ENCODE measurements at regions not wholly inside any gene's neighbourhood (a gene's known extent, or its start where the extent isn't known, plus 50 kb on each side); places are given as distances from the start of the nearest gene placed in this dataset.
A peak's percentile ranks its signal among the peaks of the same experiment; 100 is the strongest.
"Not testable (repeated sequence)": the region's sequence is repeated elsewhere in the genome, so short reads cannot be mapped to it uniquely, and the experiment has no call there.

DNA sequence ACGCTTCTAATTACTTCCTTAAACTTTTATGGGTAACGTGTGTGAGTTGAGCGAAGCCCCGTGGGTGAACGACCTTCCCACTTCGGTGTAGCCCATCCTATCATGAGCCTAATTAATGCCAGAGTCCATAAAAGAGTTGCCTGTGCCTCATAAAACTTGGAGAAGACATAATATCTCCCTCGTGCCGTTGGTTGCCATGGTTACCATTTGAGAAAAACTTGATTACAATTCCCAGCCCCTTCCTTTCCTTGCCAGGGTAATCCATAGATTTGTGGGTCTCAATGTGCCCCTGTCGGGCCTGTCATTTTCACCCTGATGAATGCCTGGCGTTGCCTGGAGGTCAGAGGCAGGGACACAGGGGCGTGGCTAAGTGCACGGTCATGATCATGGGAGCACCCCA lies 127.1 kb downstream of the GLRX3 start:
- no peak for DNase-seq

DNA sequence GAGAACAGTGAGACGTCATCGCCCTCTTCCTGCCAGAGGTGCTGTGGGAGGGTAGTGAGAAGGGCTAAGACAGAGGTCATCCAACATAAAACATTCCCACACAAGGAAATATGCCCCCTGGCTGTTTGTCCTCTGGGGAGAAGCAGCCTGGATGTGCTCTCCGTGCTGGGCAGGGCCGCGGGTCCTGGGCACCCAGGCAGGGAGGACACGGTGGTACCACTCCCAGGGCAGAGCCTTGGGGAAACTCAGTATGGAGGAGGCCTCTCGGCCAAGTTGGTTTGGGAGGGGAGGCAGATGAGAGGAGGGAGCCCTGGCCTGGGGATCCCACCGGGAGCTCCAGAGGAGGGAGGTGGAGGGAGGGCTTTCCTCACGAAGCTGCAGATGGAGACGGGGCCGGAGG lies 129.4 kb downstream of the GLRX3 start:
- DNase-seq: no peak

DNA sequence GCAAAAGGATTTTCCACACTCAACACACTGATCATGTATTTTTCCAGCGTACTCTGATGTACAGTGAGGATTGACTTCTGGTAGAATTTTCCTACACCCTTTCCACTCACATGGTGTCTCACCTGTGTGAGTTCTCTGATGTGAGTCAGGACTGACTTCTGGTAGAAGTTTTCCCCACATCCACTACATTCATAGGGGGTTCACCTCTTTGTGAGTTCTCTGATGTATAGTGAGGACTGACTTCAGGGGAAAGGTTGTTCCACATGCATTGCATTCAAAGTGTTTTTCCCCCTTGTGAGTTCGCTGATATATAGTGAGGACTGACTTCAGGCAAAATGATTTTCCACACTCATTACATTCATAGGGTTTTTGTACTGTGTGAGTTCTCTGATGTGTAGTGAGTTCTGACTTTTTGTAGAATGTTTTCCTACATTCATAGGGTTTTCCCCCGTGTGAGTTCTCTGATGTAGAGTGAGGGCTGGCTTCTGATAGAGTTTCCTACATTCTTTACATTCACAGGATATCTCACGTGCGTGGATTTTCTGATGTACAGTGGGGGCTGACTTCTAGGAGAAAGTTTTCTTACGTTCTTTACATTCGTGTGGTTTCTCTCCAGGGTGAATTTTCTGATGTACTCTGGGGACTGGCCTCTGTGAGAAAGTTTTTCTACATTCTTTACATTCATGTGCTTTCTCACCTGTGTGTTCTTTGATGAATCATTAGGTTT lies 146.5 kb downstream of the GLRX3 start:
- no peak for DNase-seq

DNA sequence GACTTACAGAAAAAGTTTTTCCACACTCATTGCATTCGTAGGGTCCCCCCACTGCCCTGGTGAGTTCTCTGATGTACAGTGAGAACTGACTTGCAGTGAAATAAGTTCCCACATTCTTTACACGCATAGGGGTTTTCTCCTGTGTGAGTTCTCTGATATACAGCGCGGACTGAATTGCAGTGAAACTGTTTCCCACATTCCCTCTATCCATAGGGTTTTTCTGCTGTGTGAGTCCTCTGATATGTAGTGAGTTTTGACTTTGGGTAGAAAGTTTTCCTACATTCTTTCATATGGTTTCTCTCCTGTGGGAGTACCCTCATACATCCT lies 147.0 kb downstream of the GLRX3 start:
- DNase-seq: no peak

DNA sequence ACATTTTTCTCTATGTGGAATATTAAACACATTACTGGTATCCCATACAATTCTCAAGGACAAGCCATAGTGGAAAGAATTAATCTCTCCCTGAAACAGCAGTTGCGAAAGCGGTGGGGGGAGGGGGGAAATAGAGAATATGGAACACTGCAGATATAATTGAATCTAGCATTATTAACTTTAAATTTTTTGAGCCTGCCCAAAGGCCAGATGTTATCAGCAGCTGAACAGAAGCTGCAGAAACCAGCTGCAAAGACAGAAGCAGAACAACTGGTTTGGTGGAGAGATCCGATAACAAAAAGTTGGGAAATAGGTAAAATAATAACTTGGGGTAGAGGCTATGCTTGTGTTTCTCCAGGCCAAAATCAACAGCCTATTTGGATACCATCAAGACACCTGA lies 159.6 kb downstream of the GLRX3 start:
- not testable (repeated sequence) for DNase-seq

DNA sequence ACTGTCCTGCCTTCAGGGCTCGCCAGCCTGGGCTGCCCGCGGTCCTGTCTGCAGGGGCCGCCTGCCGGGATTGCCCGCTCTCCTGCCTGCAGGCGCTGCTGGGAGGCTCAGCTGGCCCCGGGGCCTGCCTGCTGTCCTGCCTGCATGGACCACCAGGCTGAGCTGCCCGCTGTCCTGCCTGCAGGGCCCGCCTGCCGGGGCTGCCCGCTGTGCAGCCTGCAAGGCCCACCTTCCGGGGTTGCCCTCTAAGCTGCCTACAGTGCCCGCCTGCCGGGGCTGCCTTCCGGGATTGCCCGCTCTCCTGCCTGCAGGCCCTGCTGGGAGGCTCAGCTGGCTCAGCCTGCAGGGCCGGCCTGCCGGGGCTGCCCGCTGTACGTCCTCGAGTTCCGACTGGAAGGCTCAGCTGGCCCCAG lies 164.4 kb downstream of the GLRX3 start:
- peak; percentile 50 to 70 for DNase-seq

DNA sequence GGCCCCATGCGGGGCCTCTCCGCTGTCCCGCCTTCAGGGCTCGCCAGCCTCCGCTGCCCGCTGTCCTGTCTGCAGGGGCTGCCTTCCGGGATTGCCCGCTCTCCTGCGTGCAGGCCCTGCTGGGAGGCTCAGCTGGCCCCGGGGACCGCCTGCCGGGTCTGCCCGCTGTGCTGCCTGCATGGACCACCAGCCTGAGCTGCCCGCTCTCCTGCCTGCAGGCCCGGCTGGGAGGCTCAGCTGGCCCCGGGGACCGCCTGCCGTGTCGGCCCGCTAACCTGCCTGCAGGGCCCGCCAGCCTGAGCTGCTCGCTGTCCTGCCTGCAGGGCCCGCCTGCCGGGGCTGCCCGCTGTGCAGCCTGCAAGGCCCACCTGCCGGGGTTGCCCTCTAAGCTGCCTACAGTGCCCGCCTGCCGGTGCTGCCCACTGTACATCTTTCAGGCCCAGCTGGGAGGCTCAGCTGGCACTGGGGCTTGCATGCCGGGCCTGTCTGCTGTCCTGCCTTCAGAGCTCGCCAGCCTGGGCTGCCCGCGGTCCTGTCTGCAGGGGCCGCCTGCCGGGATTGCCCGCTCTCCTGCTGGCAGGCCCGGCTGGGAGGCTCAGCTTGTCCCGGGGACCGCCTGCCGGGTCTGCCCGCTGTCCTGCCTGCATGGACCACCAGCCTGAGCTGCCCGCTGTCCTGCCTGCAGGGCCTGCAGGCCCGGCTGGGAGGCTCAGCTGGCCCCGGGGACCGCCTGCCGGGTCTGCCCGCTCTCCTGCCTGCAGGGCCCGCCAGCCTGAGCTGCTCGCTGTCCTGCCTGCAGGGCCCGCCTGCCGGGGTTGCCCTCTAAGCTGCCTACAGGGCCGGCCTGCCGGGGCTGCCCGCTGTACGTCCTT lies 165.1 kb downstream of the GLRX3 start:
- DNase-seq: peak; percentile 58 to 77

DNA sequence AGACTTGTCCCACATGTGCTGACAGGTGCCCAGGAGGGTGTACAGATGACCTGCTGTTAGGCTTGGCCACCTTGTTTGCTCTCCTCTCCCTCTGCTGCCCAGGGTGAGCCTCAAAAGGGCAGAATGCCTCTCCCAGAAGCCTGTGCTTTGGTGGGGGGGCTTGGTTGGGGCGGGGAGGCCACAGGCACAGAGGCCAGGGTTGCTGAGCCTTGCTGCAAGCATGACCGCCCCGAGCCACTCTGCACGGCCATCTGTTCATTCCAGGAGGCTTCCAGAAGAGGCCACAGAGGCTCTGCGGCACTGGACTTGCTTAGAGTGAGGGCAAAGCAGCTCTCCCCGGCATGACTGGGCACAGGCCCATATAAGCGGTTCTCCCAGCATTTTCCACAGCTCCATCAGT lies 190.8 kb downstream of the GLRX3 start:
- DNase-seq: no peak

DNA sequence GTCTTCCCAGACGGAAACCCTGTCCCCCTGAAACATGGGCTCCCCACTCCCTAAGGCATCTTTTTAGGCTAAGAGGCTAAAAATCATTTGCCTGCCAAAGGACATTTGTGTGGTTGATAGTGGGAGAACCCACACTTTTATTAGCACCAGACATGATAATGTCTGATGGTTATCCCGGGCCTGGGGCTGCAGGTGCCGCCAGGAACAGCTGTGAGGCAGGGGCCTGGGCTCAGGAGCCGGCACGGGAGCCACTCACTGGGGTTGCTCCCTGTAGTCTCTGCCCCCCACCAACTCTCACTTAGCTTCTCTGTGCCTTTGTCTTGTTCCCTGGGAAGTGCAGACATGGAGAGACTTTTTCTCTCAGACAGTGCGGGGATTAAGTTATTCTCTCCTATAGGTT lies 193.6 kb downstream of the GLRX3 start:
- DNase-seq: no peak

DNA sequence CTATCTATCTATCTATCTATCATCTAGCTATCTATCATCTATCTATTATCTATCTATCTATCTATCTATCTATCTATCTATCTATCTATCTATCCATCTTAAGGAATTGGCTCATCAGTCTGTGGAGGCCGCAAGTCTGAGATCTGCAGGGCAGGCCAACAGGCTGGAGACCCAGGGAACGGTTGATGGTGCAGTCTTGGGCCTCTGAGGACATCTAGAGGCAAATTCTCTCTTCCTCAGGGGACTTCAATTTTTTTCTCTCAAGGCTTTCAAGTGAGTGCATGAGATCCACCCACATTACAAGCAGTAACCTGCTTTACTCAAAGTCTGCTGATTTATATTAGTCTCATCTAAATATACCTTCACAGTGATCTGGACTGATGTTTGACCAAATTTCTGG lies 197.0 kb downstream of the GLRX3 start:
- no peak for DNase-seq

DNA sequence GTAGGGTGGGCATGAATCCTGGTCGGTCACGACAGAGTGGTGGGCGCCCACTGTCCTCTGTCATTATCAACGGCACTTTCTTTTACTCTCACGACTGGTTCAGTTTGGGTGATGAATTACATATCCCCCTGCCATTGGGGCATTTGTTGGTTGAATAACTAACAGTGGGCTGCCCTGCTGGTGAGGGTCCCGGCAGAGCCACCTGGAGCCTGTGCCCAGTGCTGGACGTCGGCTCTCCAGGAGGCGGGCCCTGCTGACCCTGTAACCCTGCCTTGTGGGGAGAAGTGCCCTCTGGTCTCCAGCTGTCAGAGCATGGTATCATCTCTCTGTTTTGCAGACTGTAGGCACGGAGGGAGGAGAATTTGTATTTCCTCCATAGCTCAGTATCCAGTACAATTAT lies 199.1 kb downstream of the GLRX3 start:
- no peak for DNase-seq

DNA sequence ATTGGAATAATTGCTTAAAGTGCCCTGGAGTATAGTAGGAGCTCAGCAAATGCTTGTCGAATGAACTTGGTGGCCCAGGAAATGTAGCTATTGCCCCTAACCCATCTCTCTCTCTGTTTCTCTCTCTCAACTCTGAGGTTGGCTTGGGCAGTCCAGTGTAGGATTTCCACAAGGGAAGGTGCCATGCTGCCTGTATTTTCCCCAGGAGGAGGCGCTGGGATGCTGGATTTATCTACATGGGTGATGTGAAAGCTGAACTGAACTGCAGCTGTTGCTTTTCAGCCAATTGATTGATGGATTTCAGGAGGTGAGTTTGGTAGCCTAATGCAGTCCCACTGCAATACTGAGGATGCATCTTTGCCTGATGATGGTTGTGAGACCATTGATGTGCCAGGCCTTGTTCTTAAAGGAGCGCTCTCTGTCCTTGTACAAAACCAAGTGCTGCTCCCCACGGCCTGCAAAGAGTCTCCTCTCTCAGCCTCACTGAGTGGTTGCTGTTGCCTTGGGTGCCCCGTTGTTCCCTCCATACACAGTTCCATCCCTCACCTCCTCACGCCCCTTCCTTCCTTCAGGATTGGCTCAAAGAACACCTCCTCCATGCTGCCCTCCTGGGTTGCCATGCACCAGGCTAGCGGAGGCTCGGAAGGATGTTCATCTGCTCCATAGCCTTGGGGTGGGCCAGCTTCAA lies 200.6 kb downstream of the GLRX3 start:
- no peak for DNase-seq

DNA sequence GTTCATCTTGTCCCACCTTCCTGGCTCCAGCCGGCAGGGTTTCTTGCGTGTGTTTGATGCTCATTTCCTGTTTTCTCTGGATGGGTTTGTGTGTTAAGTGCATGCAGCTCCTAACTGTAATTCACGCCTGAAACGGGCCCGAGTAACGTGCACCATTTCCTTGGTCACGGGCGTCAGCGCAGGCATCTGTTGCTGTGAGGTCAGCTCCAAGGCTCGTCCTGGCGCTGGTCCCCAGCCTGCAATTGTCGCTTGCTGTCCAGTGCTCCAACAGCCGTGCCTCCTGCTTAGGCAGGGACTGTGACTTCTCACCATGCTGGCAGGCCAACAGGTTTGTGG lies 201.1 kb downstream of the GLRX3 start:
- DNase-seq: no peak

DNA sequence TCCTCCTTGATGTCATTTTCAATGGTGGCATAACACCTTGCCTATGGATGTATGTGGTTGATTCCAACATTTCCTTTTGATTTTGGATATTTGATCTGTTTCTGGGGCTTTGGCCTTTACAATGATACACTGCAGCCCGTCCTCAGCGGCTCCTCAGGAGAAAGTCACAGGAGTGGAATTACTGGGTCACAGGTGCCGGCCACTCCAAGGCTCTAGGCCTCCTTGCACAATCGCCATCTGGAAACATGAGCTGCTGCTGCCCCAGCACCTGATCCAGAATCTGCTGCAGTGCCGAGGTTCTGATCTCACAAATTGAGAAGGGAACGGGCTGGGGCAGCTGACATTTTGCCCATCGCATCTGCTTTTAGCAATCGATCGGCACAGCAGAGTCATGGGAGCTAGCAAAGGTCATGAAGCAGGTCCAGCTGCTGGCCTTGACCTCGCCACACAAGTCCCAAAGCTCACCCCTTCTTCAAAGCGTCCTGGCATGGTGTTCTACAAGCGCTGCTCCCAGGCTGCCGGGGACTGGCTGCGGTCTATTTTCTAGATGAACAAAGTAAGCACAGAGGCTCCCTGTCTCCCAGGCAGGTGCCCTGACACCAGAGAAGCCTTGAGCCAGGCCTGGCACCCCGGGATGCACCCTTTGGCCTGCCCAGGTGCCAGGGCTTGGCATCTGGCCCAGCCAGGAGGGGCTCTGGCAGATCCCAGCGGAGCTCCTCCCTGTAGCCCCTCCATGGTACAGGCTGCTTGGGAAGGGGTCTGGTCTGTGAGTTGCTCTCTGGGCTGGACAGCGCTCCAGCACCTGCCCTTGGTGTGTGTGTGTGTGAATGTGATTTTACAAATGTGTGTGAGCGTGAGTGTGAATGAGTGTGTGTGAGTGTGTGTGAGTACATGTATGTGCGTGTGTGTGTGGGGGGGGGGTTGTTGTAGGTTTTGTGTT lies 201.8 kb downstream of the GLRX3 start:
- DNase-seq: no peak

DNA sequence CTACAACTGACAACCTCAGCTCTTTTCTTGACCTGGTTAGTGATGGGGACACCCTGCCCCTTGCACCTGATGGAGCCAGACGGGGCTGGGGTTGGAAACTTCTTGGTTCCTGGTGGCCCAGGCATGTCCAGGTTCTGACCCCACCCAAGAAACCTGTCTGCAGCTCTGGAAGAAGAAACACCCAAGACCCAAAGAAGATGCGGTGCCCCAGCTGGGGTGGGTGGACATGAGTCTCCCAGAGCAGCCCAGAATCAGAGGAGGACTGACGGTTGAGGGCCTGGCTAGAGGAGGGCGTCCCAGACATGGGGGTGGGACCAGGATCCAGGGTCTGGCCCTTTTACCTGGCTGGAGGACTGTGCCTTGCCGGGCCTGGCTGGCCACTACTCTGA lies 202.4 kb downstream of the GLRX3 start:
- no peak for DNase-seq

DNA sequence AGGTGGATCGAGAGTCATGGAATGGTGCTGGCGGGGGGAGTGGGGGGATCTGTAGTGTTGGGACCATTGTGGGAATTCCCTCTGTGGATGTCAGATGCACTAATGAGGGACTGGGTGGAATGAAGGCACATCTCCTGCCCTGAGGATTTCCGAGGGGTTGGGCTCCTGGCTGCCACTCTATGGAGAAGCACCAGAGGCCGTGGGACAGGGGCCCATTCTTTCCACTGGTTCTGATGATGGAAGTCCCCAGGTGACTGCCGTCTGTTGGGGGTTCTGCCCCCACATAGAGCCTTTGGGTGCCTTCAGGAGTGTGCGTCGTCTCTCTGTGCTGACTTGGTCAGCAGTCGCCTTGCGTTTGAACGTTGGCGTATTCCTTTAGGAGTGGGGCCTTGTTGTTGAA lies 202.9 kb downstream of the GLRX3 start:
- DNase-seq: no peak

DNA sequence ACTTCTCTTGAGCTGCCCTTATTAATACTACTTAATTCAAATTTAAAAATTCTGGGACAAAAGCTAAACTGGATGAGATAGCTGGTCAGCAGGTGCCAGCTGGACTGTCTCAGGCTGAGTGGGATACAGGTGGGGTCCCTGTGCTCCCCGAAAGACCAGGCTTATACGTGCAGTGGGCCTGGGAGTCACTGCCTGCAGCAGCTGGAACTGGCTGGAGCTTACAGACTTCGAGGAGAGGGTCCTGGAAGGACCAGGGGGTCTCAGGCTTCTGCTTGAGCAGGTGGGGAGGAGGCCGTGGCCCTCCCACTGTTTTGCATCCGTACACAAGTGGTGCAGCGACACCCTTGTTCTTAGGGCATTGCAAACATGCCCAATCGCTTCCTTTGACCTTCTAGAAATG lies 203.7 kb downstream of the GLRX3 start:
- DNase-seq: no peak

DNA sequence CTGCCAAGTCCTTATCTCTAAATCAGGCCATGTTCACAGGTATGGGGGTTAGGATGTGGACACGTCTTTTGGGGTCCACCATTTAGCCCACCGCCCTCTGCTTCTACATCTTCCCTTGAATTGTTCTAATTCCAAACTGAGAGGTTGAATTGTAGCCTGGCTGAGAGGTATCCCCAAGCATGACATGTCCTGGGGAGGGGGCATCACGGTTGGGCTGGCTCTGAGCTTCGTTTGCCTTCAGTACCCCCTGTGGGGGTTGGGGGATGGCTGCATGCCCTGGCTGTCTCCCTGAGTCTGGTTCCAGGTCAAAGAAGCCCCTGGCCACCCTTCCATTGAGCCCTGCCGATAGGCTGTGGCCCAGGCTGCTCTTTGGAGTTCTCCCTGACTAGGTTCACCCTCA lies 204.6 kb downstream of the GLRX3 start:
- no peak for DNase-seq

DNA sequence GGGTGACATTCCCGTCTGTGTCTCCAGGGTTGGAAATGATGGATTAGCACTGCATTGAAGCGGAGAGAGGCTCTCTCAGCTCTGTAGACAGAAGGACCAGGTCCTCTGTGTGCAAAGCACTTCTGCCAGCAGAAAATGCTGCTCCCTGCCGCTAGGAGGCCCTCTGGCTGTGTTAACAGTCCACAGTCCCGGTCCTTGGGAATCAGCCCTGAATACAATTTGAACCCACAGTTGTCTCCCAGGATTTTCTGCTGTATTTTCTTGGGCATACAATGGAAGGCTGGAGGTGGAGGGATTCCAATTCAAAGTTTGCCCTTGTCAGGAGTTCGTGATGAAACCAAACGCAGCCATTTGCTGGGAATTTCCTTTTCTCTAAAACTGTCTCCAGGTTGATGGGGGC lies 205.2 kb downstream of the GLRX3 start:
- peak in 1 of 2 donors; percentile 28 for DNase-seq

DNA sequence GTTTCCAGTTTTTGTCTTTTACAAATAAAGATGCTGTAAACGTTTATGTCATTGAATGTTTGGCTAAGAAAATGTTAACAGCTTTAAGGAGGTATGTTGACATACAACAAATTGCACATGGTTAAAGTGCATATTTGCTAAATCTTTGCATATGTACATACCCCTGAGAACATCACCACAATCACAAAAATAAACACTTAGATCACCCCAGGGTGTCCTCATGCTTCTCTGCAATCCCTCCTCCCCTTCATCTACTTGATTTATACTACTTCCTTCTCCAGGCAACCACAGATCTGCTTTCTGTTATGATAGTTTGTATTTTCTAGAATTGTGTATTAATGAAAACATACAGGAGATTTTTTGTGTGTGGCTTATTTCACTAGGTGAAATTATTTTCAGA lies 209.5 kb downstream of the GLRX3 start:
- DNase-seq: no peak

DNA sequence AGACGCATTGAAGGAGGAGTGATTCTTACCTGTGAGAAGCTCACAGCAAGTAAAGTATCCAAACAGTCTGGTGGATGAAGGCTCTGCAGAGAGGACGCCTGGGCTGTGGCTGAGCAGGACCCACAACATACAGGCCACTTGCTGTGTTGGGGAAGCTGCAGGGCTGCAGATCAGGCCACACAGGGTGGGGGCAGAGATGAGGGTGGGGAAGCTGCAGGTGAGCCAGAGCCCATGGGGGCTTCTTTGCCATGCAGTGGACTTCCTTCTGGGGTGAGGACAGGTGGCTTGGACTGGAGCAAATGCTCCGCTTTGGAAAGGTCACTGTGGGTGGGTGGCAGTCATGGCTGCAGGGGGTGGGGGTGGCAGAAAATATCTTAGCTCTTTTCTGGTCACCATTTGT lies 214.8 kb downstream of the GLRX3 start:
- DNase-seq: no peak

DNA sequence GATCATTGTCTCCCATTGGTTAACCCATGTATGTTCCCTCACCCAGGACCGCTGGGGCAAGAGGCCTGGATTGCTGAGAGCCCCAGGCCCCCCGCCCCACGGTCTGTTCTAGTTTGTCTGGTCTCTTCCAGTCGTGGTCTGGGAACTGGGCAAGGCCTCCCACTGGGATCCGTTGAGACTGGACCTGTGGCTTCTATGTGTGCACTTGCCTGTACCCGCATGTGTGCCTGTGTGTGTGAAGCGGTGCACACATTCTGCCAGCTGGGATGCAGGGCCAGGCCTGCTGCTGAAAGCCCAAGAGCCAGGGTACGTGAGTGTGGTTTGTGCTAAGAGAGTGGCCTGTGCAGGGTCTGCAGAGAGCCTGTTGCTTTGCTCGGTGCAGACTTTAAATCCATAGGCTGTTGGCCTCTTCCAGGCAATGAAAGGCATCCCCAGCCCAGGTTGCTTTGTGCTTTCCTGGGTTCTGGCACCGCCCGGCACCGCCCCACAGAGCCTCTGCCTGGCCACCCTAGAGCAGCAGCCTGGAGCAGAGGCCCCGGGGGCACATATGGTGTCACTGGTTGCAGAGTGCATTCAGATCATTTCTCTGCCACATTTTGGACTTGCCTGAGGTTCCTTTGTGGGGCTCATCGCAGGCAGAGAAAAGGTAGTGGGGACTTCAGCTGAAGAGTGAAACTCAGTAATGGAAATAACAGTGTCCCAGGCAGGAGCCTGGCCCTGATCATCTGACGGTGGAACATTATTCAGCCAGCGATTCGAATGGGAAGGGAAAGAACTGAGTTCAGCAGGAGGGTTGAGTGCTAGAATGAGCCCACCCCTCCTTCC lies 215.5 kb downstream of the GLRX3 start:
- DNase-seq: no peak

Measured in stimulated activated CD4-positive, alpha-beta T cell treated with anti-CD3 and anti-CD28 coated beads, Interleukin-2, amount 100 ng/mL, for 24 hours (primary cell).